Ishikawa (cell line): ENCODE measurements at regions not wholly inside any gene's neighbourhood (a gene's known extent, or its start where the extent isn't known, plus 50 kb on each side); places are given as distances from the start of the nearest gene placed in this dataset.

Source experiments
- CREB1 ChIP-seq: IDR thresholded peaks from 2 replicates; pipeline ENCODE4 v1.6.1; 2012; ENCODE audit warnings: low read depth
- EP300 ChIP-seq: IDR thresholded peaks from 2 replicates; pipeline ENCODE4 v1.6.1; 2012; ENCODE audit warnings: borderline replicate concordance
- NFIC ChIP-seq: IDR thresholded peaks from 2 replicates; pipeline ENCODE4 v1.6.1; 2012
- RAD21 ChIP-seq: IDR thresholded peaks from 2 replicates; pipeline ENCODE4 v1.6.1; 2012; ENCODE audit warnings: low read depth
- TAF1 ChIP-seq: IDR thresholded peaks from 2 replicates; pipeline ENCODE4 v1.6.1; 2012; ENCODE audit warnings: low read depth, mild to moderate bottlenecking
- TCF12 ChIP-seq: IDR thresholded peaks from 2 replicates; pipeline ENCODE4 v1.6.1; 2012; ENCODE audit warnings: low read depth
- TF ChIP-seq, protein P1 (sequence below): IDR thresholded peaks from 2 replicates; pipeline ENCODE4 v1.6.1; 2012; ENCODE audit warnings: low read depth, mild to moderate bottlenecking
- TF ChIP-seq, protein P2 (sequence below): IDR thresholded peaks from 2 replicates; pipeline ENCODE4 v1.6.1; 2012

DNA sequence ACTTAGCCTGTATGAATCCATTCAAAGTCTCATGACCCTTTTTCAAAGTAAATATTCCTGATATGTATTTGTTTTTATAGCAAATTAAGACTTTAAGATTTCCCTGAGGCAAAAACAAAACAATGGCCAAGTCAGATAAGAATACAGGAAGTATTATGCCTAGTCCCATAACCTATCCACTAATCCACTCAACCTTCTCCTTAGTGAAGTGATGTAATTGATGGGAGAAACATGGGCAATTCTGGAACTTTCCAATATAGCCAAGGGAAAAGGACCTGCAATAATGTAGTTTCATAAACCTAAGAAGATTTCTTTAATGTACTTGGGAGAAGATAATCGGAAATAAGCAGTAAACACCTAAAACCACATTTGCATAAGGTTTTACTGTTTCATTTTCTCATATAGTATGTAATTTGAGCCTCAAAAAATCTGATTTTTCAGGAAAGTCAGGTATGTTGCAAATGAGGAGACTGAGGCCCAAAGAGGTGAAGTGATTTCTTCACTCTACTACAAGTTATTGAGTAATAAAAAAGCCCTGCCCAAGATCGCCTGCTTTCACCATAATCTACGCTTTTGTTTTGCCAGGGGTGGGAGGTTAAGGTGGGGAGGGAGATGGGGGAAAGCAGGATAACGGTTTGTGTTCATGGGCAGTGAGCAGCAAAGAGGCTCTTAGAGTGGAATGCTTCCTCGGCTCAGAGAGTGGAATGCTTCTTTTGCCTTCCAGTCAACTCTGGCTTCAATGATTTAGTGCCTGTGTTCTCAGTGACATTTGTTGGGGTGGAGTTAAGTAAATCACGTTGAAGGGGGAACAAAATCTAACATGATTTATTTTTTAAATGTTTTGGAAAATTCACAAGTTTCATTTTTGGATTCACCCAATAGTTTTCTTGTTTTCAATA, 95.0 kb upstream of the FNDC3B start:
- TF ChIP-seq, protein P1, sequence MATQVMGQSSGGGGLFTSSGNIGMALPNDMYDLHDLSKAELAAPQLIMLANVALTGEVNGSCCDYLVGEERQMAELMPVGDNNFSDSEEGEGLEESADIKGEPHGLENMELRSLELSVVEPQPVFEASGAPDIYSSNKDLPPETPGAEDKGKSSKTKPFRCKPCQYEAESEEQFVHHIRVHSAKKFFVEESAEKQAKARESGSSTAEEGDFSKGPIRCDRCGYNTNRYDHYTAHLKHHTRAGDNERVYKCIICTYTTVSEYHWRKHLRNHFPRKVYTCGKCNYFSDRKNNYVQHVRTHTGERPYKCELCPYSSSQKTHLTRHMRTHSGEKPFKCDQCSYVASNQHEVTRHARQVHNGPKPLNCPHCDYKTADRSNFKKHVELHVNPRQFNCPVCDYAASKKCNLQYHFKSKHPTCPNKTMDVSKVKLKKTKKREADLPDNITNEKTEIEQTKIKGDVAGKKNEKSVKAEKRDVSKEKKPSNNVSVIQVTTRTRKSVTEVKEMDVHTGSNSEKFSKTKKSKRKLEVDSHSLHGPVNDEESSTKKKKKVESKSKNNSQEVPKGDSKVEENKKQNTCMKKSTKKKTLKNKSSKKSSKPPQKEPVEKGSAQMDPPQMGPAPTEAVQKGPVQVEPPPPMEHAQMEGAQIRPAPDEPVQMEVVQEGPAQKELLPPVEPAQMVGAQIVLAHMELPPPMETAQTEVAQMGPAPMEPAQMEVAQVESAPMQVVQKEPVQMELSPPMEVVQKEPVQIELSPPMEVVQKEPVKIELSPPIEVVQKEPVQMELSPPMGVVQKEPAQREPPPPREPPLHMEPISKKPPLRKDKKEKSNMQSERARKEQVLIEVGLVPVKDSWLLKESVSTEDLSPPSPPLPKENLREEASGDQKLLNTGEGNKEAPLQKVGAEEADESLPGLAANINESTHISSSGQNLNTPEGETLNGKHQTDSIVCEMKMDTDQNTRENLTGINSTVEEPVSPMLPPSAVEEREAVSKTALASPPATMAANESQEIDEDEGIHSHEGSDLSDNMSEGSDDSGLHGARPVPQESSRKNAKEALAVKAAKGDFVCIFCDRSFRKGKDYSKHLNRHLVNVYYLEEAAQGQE: no peak
- TF ChIP-seq CREB1 (no peak), EP300 (no peak), TAF1 (no peak), TCF12 (no peak), RAD21 (no peak), NFIC (no peak)
- TF ChIP-seq, protein P2, sequence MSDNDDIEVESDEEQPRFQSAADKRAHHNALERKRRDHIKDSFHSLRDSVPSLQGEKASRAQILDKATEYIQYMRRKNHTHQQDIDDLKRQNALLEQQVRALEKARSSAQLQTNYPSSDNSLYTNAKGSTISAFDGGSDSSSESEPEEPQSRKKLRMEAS: no peak
